ENCODE measurements at regions not wholly inside any gene's neighbourhood (a gene's known extent, or its start where the extent isn't known, plus 50 kb on each side); places are given as distances from the start of the nearest gene placed in this dataset.

DNA sequence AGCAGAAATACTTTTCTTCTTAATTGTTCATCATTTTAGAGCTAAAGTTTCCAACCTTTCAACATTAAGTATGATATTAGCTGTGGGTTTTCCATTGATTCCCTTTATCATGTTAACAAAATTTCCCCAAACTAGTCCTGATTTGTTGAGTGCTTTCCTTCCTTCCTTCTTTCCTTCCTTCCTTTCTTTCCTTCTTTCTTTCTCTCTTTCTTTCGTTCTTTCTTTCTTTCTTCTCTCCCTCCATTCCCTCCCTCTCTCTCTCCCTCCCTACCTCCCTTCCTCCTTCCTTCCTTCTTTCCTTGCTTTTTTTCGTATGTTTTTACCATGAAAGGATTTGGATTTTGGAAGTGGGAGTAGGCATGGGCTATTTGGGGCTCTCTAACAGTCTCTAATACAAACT lies 133.5 kb downstream of the LMNTD1 start:
- TF ChIP-seq, protein P1, sequence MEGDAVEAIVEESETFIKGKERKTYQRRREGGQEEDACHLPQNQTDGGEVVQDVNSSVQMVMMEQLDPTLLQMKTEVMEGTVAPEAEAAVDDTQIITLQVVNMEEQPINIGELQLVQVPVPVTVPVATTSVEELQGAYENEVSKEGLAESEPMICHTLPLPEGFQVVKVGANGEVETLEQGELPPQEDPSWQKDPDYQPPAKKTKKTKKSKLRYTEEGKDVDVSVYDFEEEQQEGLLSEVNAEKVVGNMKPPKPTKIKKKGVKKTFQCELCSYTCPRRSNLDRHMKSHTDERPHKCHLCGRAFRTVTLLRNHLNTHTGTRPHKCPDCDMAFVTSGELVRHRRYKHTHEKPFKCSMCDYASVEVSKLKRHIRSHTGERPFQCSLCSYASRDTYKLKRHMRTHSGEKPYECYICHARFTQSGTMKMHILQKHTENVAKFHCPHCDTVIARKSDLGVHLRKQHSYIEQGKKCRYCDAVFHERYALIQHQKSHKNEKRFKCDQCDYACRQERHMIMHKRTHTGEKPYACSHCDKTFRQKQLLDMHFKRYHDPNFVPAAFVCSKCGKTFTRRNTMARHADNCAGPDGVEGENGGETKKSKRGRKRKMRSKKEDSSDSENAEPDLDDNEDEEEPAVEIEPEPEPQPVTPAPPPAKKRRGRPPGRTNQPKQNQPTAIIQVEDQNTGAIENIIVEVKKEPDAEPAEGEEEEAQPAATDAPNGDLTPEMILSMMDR (IDR thresholded peaks at IDR 0.05): no peak
- no peak for TF ChIP-seq POLR2A (IDR thresholded peaks at IDR 0.05)
